Central memory CD4-positive, alpha-beta T cell (primary cell): ENCODE measurements at regions not wholly inside any gene's neighbourhood (a gene's known extent, or its start where the extent isn't known, plus 50 kb on each side); places are given as distances from the start of the nearest gene placed in this dataset.

Source experiments
- DNase-seq: peaks from one replicate; pipeline ENCODE4 v3.0.0; 2022

DNA sequence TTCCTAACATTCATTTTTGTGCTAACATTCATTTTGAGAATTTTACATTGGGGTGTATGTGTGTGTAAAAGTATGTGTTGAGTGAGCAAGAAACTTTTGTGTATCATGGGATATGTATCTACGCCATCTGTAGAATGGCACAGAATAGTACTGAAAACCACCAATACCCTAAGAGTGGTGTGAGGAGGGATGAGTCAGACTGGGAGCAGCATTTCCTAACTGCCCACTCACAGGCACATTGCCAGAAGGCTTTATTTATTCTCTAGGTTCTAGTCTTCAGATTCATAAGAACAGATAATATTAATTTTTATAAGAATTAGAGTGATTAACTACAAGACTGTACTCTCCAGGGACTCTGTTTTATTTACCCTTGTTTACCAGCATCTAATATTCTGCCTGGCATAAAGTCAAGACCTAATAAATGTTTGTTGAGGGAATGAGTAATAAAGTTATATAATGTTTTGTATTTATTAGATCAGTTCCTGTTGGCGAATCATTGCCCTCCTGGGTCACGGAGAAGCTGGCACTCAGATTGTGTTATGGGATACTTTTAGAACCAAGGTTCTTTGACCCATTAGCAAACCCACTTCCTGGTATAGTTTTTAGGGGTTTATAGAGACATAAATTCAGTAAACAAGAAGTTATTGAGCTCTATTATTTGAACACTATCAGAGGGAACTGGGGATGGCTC lies 159.1 kb upstream of the PPP2R2B start:
- DNase-seq = no peak

GRCh38 chr5:147040856-147041255 lies 162.3 kb upstream of the PPP2R2B start:
- no peak for DNase-seq

DNA sequence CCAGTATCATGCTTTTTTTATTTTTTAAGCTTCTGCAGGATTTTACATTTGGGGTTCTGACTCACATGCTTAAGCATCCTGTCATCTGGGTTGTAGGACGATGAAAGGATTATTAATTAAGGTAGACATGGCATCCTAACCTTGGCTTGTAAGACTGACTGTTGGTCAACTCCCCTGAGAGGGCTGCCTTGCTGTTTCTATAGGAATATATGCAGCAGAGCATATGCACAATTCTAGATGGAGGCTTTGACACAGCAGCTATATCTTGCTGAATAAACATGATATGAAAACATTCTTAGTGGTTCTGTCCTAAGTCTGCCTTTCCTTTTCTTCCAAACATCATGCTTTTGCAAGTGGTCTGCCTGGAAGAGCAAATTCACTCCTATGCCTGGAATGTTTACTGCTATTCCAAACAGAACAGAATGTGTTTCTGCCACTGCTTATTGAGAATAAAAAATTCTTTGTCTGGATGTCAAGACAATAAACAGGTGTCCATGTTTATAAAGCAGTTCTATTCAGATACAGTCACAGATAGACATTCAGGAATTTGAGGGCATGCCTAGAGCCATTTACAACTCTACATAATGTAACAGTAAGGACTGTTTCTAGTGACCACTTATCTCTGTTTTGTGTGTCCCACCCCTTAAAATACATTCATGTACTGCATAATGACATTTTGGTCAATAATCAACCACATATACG lies 166.2 kb upstream of the PPP2R2B start:
- DNase-seq = no peak

- no peak for DNase-seq
Measured at GRCh38 chr5:147045290-147045689, 166.7 kb upstream of the PPP2R2B start.

GRCh38 chr5:147046281-147046680 lies 167.7 kb upstream of the PPP2R2B start:
- no peak for DNase-seq

DNA sequence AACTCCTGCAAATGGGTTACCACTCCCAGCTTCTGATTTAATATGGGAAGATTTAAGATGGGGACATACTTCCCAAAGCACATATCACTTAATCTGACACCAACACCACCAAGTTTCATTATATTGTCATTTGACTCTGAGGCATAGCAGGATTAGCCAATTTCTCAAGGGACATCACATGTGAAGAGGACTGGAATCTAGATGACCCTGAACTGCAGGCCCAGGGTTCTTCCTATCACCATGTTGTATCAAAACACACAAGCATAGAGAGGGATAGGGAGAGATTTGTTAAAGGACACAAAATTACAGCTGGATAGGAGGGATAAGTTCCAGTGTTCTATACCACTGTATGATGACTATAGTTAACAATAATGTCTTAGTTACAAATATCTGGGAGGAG lies 168.3 kb upstream of the PPP2R2B start:
- DNase-seq = no peak

- no peak for DNase-seq
Measured at GRCh38 chr5:147049764-147050163, 171.2 kb upstream of the PPP2R2B start.

GRCh38 chr5:147050172-147050571 lies 171.6 kb upstream of the PPP2R2B start:
- no peak for DNase-seq

GRCh38 chr5:147051193-147051592 lies 172.6 kb upstream of the PPP2R2B start:
- DNase-seq = no peak

DNA sequence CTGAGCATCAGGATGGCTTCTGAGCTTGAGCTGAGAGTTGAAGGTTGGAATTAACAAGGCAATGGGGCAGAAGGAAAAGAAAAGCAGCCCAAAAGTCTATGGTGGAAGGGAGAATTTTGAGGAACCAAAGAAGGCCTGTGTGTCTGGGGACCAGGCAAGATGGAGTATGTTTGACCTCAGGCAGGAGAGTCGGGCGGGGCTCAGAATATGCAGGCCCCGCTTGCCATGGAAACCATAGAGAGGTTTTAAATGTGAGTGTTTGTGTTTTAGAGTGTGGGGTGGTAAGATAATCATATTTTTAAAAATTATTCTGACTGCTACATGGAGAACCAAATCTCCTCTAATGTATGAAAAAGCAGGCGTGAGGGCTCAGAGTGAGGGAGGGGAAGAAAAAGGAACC lies 174.0 kb upstream of the PPP2R2B start:
- no peak for DNase-seq

- no peak for DNase-seq
Measured at GRCh38 chr5:147055089-147055826, 176.7 kb upstream of the PPP2R2B start.

- no peak for DNase-seq
Measured at GRCh38 chr5:147055850-147056566, 177.5 kb upstream of the PPP2R2B start.

DNA sequence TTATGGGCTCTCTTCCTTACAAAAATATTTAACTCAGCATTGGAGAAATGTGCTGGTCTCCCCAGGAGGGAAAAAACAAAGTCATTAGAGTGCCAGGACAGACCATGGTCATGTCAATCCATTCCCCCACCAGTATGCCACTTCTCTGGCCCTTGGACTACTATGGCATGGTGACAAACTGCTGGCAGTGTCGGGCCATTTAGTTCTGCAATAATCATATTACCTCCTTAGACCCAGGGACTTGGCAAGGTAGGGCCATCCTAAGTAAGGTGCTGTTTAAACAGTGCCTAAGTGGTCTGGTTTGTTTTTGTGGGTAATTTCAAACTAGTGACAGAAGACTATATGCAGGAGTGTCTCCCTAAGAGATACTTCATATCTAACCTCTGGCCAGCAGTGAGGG lies 177.8 kb upstream of the STK32A start:
- no peak for DNase-seq

DNA sequence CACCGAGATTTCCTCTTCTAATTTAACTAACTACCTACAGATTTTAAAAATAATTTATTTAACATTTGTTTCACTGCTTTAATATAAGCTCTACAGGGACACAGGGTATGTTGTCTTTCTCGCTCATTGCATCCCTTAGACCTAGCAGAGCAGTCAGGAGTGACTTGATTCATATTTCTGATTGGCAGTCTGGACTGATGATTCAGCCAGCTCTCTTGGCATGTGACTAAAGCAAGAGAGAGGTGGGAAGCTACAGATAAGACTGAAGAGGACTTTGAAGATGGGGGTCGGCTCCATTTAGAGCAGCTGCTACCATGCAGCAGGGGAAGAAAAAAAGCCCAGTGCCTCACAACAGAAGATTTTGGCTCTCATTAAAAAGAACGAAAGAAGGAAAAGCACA lies 173.4 kb upstream of the STK32A start:
- no peak for DNase-seq

- DNase-seq = no peak
Measured at GRCh38 chr5:147062427-147062826, 172.4 kb upstream of the STK32A start.

- no peak for DNase-seq
Measured at GRCh38 chr5:147063943-147064342, 170.9 kb upstream of the STK32A start.

GRCh38 chr5:147065071-147065470 lies 169.8 kb upstream of the STK32A start:
- DNase-seq = no peak

DNA sequence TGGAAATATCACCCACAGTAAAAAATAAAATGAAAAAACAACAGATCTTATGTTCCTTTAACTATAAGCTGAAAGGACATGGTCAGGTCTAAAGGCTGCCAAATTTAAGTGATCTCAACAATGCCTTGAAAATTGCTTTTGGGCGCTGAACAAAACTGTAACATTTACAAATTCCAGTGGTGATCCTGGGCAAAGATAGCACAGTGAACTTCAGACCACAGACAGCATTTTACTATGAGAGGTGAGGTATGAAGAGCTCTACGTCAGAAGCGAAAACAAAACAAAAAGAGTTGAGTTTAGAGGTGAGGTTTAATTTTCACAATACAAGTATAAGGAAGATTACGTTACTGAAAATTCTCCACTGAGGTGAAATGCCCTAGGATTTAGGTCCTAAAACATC lies 165.8 kb upstream of the STK32A start:
- DNase-seq = no peak

DNA sequence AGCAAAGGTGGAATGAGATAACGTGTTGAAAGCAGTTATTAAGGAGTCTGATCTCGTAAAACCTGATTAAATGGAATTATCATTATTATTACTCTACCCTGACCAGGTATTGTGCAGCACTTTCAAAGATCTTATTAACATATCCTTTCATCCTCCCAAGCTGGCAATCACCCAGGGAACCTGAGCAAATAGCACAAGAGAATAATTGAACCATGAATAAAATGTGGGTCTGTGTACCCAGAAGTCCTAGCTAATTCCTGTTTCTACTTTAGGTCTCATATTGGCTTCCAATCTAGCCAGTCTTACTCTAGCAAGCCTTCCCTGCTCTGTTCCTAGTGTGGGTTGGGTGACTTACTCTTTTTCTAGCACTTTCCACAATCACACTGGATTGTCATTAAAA lies 162.2 kb upstream of the STK32A start:
- no peak for DNase-seq

DNA sequence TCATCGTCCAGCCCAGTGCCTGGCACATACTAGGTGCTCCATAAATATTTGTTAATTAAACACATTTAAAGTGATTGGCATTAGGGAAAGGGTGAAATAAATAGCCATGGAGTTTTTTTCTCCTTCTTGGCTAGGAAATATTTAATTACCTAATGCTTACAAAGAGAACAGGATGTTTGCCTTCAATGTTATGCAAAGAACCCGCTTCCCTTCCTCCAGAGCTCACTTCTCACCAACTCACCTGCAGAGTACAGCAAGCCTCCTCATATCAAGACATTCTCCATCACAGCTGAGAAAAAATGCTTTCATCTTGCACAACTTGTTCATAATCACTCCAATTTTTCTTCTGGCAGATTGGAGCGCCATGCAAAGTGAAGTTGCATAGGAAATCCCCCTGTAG lies 161.7 kb upstream of the STK32A start:
- DNase-seq = no peak

GRCh38 chr5:147075187-147075586 lies 159.6 kb upstream of the STK32A start:
- DNase-seq = no peak

- no peak for DNase-seq
Measured at GRCh38 chr5:147080391-147080790, 154.4 kb upstream of the STK32A start.

DNA sequence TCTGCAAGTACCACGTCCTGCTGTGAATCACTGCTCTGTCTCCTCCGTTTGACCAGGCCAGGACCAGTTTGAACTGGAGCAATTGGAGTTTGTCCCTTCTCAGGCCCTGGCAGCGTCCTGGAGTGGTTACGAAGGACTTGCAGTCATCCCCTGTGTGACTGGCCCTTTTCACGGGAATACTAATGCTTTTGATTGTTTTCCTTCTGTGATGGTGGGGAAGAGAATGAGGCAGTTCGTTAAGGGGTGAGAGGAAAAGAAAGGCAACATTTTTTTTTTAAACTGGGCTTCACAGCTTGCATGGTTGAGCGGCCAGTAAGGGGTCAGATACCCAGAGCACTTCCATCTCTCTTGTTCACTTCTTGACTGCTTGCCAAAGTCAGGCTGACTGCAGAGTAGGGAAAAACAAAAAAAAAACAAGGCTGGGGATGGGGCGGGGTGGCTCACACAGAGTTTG lies 153.5 kb upstream of the STK32A start:
- no peak for DNase-seq
